ENCODE measurements at regions not wholly inside any gene's neighbourhood (a gene's known extent, or its start where the extent isn't known, plus 50 kb on each side); places are given as distances from the start of the nearest gene placed in this dataset.

DNA sequence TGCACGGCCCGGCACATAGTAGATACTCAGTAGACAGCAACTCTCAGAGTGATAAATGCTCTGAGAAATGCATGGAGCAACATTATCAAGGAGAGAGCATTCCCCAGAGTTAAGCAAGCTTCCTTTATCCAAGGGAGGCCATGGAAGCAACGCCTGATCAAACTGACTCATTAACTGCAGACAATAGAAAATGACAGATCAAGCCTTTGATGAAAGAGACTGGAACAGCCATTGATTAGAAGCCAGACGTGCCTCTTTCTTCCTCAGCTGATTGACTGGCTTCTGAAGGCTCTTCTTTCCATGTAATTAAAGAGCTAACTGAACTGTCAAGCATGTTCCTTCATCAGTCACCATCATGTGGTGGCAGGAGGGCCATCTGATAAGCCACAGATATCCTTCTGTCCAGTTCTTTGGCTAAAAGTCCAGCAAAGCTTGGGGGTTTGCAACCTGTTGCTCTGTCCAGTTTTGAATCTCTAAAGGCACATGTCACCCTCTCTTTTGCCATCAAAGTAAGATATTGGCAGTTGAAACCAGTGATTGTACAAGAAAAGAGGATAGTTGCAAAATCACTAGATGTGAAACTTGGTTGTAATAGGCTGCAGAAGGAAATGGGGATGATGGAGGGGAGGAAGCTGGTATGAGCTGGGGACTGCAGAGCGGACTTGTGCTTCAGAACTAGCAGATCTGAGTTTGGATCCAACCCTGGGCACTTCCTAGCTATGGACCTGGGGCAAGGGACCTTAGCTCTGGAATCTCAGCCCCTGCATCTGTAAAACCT lies 188.0 kb downstream of the HAPSTR1 start:
- Histone ChIP-seq H3K4me3 (no peak overlapping the region), H3K27ac (ENCODE audit: low read depth in 1 of 2, low read length in 1 of 2) (no peak overlapping the region), H3K4me1 (ENCODE audit: control insufficient read depth in 5 of 5, insufficient read depth in 5 of 5, low read length in 5 of 5) (no peaks in the 10 kb centered on the region), H3K9ac (ENCODE audit: insufficient read depth in 1 of 2, low read length in 2 of 2) (no peak overlapping the region), H3K27me3 (ENCODE audit: control insufficient read depth in 3 of 3, insufficient read depth in 3 of 3, low read length in 2 of 3) (no peaks in the 10 kb centered on the region), H3K9me3 (ENCODE audit: control insufficient read depth in 4 of 4, insufficient read depth in 3 of 4, low read length in 3 of 4) (no peaks in the 10 kb centered on the region), H3K36me3 (ENCODE audit: control insufficient read depth in 4 of 4, insufficient read depth in 4 of 4, low read length in 4 of 4) (no peaks in the 10 kb centered on the region)
- WGBS, 2 donors, result 54 to 56% methylated on average over 5 of the region's 5 CpGs
- TF ChIP-seq, protein P1, sequence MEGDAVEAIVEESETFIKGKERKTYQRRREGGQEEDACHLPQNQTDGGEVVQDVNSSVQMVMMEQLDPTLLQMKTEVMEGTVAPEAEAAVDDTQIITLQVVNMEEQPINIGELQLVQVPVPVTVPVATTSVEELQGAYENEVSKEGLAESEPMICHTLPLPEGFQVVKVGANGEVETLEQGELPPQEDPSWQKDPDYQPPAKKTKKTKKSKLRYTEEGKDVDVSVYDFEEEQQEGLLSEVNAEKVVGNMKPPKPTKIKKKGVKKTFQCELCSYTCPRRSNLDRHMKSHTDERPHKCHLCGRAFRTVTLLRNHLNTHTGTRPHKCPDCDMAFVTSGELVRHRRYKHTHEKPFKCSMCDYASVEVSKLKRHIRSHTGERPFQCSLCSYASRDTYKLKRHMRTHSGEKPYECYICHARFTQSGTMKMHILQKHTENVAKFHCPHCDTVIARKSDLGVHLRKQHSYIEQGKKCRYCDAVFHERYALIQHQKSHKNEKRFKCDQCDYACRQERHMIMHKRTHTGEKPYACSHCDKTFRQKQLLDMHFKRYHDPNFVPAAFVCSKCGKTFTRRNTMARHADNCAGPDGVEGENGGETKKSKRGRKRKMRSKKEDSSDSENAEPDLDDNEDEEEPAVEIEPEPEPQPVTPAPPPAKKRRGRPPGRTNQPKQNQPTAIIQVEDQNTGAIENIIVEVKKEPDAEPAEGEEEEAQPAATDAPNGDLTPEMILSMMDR (IDR thresholded peaks at IDR 0.05; ENCODE audit: control extremely low read depth, extremely low read depth), result no peak
- ATAC-seq (ENCODE audit: insufficient read depth, low FRiP score), result no peak
- no peak for DNase-seq

DNA sequence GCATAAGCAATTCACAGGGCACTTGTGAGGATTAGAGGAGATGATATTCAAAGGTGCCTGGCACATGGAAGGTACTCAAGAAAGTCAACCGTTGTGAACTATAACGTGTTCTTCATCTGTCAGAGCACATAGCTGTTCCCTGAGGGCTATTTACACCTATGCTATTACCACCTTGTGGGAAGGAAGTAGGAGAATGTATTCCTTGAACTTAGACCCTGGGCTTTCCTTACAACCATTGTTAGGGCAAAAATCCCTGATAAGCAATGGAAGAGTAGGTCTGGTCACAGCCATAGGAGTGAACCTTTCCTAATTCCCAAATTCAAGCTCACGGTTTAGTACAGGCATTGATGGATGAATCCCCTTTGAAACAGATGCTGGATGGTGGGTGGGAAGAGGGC lies 188.6 kb downstream of the HAPSTR1 start:
- Histone ChIP-seq H3K4me1 (ENCODE audit: control insufficient read depth in 5 of 5, insufficient read depth in 5 of 5, low read length in 5 of 5) (no peaks in the 10 kb centered on the region), H3K27me3 (ENCODE audit: control insufficient read depth in 3 of 3, insufficient read depth in 3 of 3, low read length in 2 of 3) (no peaks in the 10 kb centered on the region), H3K36me3 (ENCODE audit: control insufficient read depth in 4 of 4, insufficient read depth in 4 of 4, low read length in 4 of 4) (no peaks in the 10 kb centered on the region), H3K27ac (ENCODE audit: low read depth in 1 of 2, low read length in 1 of 2) (no peak overlapping the region), H3K9me3 (ENCODE audit: control insufficient read depth in 4 of 4, insufficient read depth in 3 of 4, low read length in 3 of 4) (no peaks in the 10 kb centered on the region), H3K4me3 (no peak overlapping the region), H3K9ac (ENCODE audit: insufficient read depth in 1 of 2, low read length in 2 of 2) (no peak overlapping the region)
- DNase-seq (no peak), ATAC-seq (ENCODE audit: insufficient read depth, low FRiP score) (no peak)
- WGBS, 2 donors, result 73 to 80% methylated on average over 3 of the region's 3 CpGs
- TF ChIP-seq, protein P1 (IDR thresholded peaks at IDR 0.05; ENCODE audit: control extremely low read depth, extremely low read depth), result no peak

DNA sequence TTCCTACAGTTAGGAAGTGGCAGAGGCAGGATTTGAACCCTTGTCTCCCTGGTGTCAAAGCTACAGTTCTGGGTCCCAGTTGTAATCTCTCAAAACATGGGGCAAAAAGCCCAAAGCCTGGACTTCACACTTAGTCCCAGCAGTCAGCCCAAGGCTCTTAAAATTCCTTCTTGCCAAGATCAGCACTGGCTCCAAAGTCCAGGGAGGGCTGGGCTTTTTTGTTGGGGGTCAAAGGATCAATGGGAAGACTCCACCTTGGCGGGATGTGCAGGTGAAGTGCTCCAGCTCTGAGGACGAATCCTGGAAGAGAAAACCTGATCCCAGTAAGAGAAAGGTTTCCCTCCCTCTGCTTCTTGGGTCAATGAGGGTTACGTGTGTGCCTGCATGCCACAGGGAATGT lies 195.5 kb downstream of the HAPSTR1 start:
- no peak for ATAC-seq (ENCODE audit: insufficient read depth, low FRiP score)
- no peaks in the 10 kb centered on the region for H3K36me3 ChIP-seq (ENCODE audit: control insufficient read depth in 4 of 4, insufficient read depth in 4 of 4, low read length in 4 of 4)
- H3K27me3 ChIP-seq (ENCODE audit: control insufficient read depth in 3 of 3, insufficient read depth in 3 of 3, low read length in 2 of 3), result no peaks in the 10 kb centered on the region
- H3K4me3 ChIP-seq, result no peak overlapping the region
- H3K9me3 ChIP-seq (ENCODE audit: control insufficient read depth in 4 of 4, insufficient read depth in 3 of 4, low read length in 3 of 4), result peaks cover 0 to 4% (median 0%) of the 10 kb centered on the region in 4 donors
- no peaks in the 10 kb centered on the region for H3K4me1 ChIP-seq (ENCODE audit: control insufficient read depth in 5 of 5, insufficient read depth in 5 of 5, low read length in 5 of 5)
- H3K27ac ChIP-seq (ENCODE audit: low read depth in 1 of 2, low read length in 1 of 2), result no peak overlapping the region
- no peak for DNase-seq
- 71 to 82% methylated on average over 3 of the region's 3 CpGs for WGBS, 2 donors
- TF ChIP-seq, protein P1 (IDR thresholded peaks at IDR 0.05; ENCODE audit: control extremely low read depth, extremely low read depth), result no peak
- no peak overlapping the region for H3K9ac ChIP-seq (ENCODE audit: insufficient read depth in 1 of 2, low read length in 2 of 2)

DNA sequence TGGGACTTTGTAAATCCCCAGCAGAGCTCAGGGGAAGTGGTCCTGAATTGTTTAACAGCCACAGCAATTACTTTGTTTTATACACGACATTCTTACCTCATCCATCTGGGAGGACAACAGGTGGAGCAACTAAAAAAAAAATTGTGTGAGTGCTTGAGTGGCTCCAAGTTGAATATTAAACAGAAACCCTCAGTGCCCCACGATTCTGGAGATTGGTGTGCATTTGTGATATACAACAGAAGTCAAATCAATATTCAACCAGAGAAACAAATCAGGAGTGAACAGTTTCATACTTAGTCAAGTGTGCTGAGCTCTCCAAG lies 204.8 kb downstream of the HAPSTR1 start:
- no peak for ATAC-seq (ENCODE audit: insufficient read depth, low FRiP score)
- Histone ChIP-seq H3K4me1 (ENCODE audit: control insufficient read depth in 5 of 5, insufficient read depth in 5 of 5, low read length in 5 of 5) (no peaks in the 10 kb centered on the region), H3K9me3 (ENCODE audit: control insufficient read depth in 4 of 4, insufficient read depth in 3 of 4, low read length in 3 of 4) (no peaks in the 10 kb centered on the region), H3K27me3 (ENCODE audit: control insufficient read depth in 3 of 3, insufficient read depth in 3 of 3, low read length in 2 of 3) (no peaks in the 10 kb centered on the region), H3K27ac (ENCODE audit: low read depth in 1 of 2, low read length in 1 of 2) (no peak overlapping the region), H3K4me3 (no peak overlapping the region), H3K9ac (ENCODE audit: insufficient read depth in 1 of 2, low read length in 2 of 2) (no peak overlapping the region), H3K36me3 (ENCODE audit: control insufficient read depth in 4 of 4, insufficient read depth in 4 of 4, low read length in 4 of 4) (no peaks in the 10 kb centered on the region)
- TF ChIP-seq, protein P1 (IDR thresholded peaks at IDR 0.05; ENCODE audit: control extremely low read depth, extremely low read depth), result no peak
- WGBS, 2 donors, result 29 to 37% methylated on average over 2 of the region's 2 CpGs
- peak in 2 of 3 donors; percentile 16 to 29 for DNase-seq
